NCI-H146 (cell line): ENCODE measurements at regions not wholly inside any gene's neighbourhood (a gene's known extent, or its start where the extent isn't known, plus 50 kb on each side); places are given as distances from the start of the nearest gene placed in this dataset.
"Not testable (repeated sequence)": the region's sequence is repeated elsewhere in the genome, so short reads cannot be mapped to it uniquely, and the experiment has no call there.

Source experiments
- DNase-seq: peaks from one replicate; lab custom pipeline; 2025; lab: John Stamatoyannopoulos, UW

- no peak for DNase-seq
Measured at GRCh38 chr2:39996653-39997080, 217.6 kb upstream of the THUMPD2 start.

DNA sequence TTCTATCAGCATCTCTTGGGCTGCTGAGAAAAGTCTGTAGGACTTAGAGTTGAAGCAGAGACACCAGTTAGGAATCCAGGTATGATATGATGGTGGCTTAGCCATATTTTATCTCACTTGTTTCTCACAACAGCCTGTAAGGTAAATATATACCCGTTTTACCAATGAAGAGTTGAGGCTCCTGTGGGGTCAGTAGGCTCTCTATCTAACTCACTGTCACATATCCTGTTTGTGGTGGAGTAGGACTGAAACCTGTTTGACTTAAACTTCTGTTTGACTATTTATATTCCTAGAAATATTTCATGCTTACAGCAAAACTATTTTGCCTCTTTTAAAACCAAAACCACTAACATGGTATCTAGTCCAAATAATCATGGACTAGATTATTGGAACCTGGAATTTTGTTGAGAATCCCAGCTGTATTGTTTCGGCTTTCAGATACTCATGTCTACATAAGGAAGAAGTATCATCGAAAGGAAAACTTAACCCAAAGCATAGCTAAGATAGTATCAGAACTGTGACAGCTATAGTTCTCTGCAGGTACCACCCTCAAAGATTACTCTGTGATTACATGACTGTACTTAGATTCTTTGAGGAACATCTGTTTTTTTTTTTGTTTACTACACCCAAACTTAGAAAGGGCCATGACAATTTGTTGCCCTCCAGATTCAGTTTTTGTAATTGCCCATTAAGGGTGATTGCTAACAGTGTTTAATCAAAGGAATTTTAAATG, 216.1 kb upstream of the THUMPD2 start:
- DNase-seq: no peak

DNA sequence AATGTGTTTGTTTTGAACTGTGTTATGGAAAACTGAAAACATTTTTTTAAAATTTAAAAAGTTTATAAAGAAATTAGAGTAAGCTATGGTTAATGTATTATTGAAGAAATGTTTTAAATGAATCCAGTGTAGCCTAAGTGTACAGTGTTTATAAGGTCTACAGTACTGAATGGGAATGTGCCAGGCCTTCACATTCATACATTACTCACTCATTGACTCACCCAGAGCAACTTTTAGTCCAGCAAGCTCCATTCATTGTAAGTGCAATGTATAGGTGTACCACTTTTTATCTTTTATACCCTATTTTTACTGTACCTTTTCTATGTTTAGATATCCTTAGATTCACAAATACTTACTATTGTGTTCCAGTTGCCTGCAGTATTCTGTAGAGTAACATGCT, 215.1 kb upstream of the THUMPD2 start:
- DNase-seq: no peak

GRCh38 chr2:39991298-39991697, 212.2 kb upstream of the THUMPD2 start:
- DNase-seq: no peak

DNA sequence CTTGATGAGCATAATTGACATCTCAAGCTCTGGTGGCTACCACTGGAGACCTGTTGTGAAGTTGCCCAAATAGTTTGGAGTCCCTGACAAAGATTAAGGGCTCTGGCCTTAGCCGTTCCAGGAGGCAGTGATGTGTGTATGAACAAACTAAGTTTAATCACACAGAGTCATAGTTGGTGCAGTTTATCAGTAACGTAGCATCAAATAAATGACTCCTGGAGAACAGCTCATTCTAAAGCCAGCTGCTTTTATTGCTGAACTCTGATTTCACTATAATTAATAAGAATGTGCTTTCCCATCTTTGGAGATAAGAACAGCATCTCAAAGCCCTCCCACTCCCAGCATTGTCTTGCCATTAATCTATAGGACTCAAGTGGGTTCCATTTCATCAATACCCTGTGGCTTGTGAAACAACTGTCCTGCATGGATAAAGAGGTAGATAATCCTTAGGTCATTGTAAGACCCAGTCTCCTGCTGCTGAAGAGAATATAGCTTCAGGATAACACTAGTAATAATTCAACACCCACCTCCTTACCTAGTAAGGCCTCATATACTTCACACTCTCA, 211.4 kb upstream of the THUMPD2 start:
- DNase-seq: no peak

DNA sequence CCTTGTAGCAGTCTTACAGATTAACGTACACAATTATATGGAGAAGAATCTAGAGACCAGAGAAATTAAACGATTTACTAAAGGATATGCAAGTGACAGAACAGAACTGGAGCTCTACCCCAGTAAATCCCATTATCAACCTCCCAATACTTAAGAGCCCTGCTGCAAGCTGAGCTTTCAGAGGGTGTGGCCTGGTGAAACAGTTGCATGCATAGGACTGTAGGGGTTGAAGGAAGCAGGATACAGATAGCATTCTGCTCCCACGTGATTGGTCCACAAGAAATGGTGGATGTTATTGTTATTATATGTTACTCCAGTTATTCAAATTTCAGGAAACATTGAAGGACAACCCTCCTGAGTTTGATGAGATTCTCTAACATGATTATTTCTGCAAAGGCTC, 210.8 kb upstream of the THUMPD2 start:
- no peak for DNase-seq

DNA sequence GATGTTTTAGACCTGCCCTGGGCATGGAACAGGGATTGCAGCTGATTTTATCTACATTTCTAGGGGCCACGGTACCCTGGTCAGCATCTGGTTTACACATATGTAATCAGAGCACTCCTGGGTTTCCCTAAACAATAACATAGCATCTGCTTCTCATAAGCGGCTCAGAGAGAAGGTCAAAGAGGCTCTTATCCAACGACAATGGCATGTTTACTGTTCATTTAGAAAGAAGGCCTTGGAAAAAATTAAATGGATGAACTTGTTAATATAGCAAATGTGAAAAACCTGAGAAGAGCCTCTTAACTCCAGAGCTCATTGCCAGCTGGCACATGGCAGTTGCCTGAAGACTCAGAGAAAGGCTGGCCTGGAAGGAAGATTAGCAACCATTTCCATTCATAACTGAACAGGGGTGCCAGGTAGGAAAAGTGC, 202.8 kb upstream of the THUMPD2 start:
- peak; percentile 18 for DNase-seq

DNA sequence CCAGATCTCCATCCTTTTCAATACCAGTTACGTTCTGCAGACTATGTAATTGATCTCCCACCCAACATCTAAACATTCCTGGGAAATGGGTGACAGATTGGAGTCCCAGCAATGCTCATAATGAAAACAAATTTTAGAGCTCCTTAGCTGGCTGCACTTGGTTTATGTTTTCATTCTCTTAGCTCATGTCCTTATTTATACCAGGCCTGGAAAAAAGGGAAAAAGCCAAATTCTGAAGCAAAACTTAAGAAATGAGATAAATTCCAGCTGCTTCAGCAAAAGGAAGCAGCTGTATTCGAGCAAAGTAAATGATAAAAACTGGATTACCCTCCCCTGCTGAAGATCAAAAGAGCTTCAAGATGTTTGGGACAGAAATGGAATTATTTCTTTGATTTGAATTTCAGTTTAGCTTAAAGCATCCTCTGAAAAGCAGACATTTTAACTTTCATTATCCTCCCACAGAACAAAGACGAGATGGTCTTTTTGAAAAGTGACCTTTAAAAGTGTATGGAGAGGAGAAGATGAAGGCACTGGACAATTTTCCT, 196.5 kb upstream of the THUMPD2 start:
- DNase-seq: no peak

- no peak for DNase-seq
Measured at GRCh38 chr2:39968037-39968436, 189.0 kb upstream of the THUMPD2 start.

DNA sequence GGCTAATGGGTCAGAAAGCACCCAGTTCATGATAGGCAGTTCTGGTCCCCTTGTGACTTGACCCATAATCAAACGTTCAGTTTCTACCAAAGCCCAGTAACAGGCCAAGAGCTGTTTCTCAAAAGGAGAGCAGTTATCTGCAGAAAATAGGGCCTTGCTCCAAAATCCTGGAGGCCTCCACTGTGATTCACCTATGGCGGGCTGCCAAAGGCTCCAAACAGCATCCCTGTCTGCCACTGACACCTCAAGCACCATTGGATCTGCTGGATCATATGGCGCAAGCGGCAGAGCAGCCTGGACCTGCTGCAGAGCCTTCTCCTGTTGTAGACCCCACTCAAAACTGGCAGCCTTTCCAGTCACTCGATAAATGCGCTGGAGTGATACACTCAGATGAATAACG, 181.6 kb upstream of the THUMPD2 start:
- not testable (repeated sequence) for DNase-seq

DNA sequence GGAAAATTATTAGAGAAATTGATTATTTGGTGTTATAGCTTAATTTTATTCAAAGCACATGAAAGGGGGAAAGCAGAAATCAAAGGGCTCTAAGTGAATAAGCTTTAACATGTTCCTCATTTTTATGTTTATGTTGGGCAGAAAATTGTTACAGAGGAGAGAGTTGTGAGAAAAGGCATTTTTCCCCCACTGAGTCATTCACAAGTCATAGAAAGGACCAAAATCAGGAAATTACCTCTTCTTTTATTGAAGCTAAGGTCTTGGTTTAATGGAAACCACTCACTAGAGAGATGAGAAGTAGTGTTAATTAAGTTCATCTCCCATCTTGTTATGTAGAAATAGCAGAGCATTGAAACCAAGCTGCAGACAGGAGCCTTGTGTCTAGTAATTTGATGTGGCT, 175.3 kb upstream of the THUMPD2 start:
- DNase-seq: no peak

DNA sequence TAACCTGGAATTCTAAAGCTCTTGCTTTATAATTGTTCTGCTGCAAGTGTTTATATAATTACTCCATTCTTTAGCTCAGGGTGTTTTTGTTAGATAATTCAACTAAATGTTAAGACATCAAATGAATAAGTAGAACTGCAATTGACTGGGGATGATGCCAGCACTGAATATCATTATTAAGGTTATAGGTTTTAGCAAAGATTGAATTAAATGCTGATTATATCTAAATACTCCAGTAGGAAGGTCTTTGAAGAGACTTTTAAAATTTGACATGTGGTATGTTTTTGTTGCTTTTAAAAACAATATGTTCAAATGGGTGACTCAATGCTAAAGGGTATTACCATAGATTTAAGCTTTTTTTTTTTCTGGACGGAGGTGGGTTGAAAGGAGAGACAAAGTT, 170.1 kb upstream of the THUMPD2 start:
- no peak for DNase-seq

DNA sequence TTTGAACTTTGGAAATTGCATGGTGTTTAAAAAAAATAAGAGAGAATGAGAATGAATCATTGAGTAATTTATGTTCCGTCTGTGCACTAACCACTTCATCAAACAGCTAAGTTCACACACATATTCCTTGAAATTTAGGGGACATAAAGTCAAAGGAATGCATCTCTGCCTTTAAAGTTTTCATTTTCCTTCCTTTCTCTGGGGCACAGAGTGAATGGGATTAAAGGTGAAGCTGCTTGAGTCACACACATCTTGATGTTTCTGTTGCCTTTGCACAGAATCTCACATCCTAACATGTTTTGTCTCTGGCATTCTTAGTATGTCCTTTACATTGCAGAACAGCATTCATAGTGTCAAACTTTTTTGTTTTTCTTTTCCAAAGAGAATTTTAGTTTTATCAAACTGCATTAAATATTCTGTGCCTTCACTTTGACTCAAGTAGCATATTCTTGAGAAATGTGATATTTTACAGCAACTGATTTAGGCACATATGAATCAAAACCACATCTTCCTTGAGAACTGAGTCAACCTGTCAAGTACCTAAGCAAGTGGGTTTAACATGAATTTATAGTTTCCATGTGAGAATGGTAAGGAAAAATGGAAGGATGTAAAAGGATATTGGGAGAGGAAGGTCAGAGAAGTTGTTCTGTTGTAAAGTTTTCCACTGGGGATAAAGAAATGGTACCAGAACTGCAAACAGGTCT, 169.1 kb upstream of the THUMPD2 start:
- DNase-seq: no peak

GRCh38 chr2:39947294-39948015, 168.4 kb upstream of the THUMPD2 start:
- no peak for DNase-seq

- DNase-seq: no peak
Measured at GRCh38 chr2:39942950-39943349, 163.9 kb upstream of the THUMPD2 start.

- no peak for DNase-seq
Measured at GRCh38 chr2:39938035-39938835, 159.2 kb upstream of the THUMPD2 start.

DNA sequence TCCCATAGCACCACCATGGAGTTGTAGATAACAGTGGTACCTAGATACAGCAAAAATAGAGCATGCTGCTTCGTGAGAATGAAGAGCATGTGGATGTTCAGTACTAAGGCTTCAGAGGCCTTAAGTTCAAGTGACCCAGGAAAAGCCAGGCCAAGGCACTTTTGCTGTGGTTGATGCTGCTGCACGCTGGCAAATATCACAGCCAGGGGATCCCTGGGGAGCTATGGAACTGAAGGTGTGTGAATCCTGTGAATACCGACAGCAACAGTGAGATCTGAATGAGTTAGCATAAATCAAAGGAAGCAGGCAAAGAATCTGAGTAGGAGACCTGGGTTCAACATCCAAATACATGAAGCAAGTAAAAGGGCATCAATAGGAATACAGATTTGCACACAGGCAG, 158.6 kb upstream of the THUMPD2 start:
- no peak for DNase-seq

DNA sequence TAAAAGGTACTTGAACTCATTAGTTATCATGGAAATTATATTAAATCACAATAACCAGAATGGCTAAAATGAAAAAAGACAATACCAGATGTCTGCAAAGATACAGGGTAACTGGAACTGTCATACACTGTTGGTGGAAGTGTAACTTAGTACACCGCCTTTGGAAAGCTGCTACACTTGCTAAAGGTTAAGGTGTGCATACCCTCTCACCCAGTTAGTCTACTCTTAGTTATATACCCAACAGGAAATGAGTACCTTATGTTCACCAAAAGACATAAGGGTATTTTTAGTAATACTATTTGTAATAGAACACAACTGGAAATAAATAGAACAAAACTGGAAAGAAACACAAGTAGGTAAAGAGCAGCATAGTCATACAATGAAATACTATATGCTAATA, 155.8 kb upstream of the THUMPD2 start:
- DNase-seq: no peak

GRCh38 chr2:39933196-39933595, 154.1 kb upstream of the THUMPD2 start:
- DNase-seq: no peak

DNA sequence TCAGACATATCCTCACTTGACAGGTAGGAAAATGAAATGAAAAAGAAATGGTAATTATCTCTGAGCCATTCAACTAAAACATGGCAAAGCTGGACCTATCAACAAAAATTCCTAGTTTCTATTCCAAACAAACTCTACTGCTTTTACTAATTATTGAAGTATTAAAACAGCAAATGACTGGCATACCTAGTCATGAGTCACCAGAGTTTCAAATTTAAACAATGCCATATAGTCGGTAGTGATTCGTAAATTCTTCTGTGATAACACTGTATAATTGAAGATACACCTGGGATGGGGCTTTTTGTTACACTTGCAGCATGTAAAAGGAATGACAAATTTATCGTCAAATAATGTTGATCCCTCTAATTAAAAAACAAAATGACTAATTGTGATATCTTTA, 153.1 kb upstream of the THUMPD2 start:
- no peak for DNase-seq

DNA sequence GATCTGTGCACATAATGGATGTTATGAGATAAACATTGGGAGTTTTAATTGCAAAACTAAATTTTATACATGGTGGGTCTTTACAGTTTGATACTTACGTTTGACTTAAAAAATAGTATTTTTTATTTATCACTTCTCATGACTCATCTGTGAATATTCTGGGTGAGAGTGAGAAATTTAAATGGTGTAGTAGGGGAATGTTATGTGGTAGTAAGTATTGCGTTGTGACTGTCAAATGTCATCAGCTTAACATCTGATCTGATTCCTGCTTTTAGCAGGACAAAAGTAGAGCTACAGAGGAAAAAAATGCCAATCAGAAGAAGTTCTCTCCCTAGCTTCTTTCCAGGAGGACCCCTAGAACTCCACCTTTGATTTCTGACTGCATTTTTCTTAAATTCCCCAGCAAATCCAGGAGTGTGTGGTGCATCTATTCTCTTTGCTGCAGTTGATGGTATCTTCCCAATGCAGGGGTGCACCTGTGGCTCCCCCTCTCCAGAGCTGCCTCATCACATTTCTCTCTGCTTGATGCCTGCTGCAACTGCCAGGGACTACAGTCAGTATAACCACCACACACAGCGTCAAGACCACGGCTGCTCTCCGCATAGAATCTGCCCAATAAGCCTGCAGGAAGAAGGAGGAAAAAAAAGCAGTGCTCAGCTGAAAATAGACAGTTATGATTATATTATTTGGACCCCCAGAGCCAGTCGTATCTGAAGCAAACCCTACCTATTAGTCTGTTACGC, 151.3 kb upstream of the THUMPD2 start:
- no peak for DNase-seq
